HS-27A (cell line): ENCODE measurements at regions not wholly inside any gene's neighbourhood (a gene's known extent, or its start where the extent isn't known, plus 50 kb on each side); places are given as distances from the start of the nearest gene placed in this dataset.

Experiments used
- DNase-seq: peaks from one replicate; pipeline ENCODE4 v3.0.0-alpha.2; 2012; ENCODE audit warnings: low read depth, missing footprints

DNA sequence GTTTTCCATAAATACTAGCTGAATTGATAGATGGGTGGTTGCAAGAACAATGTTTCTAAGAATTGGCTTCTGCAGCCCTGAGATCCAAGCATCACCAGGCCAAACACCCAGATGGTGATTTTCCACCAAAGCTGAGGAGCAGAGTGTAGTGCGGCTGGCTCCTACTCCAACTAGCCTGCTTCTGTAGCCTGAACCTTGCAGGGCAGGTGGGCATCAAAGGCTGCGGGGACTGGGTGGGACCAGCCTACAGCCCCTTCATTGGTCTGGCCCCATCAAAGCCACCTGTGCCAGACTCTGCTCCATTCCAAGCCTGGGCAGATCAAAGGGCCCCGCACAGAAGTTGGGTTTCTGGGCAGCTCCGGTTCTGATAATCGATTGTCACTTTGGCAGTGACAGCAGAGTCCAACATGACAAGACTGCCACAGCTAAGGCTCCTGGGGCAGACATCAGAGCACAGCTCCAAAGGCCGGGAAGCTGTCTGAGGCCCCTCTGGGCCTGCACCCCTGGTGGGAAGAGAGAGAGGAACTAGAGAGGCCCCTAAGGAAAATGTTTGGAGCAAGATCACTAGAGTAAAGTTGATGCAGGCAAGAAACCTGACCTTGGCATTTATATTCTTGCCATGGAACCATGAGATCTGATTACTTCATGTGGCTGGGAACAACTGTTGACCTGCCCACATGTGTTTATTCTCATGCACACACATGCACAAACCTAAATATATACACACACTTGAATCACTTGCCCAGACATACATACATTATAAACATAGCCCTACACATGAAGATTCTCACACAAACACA lies 582.9 kb downstream of the INSC start:
- no peak for DNase-seq

DNA sequence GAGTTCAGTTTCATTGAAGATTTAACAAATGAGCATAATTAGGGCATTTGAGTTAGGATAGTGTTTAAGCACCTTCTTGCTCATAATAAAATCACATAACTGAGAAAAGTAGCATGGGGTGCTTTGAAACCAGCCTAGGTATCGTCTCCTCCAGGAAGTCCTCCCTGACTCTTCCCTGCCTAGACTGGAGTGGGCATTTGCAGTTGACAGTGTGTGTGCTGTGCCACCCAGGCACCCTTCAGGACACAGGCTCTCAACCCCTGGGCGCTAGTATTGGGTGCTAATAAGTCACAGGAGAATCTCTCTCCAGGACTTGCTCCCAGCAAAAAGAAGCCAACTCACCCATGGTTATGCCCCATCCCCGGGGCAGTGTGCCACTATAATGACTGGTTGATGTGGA lies 584.1 kb downstream of the INSC start:
- DNase-seq, result no peak

- no peak for DNase-seq
These were observed 585.3 kb downstream of the INSC start for GRCh38 chr11:15699978-15700377.

DNA sequence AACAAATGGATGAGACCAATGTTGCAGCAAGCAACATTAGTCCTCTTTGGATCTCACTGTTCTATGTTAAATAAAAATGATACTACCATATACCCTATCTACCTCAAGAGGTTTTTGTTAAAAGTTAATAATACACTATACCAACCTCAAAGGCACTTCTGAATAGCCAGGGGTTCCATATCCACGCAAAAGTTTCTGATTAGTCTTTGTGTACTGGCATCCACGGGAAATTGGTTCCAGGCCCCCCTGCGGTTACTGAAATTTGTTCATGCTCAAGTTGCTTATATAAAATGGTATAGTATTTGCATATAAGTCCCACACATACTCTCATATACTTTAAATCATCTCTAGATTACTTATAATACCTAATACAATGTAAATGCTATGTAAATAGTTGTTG lies 585.7 kb downstream of the INSC start:
- no peak for DNase-seq

GRCh38 chr11:15704064-15704463 lies 589.3 kb downstream of the INSC start:
- no peak for DNase-seq

GRCh38 chr11:15704556-15704955 lies 589.8 kb downstream of the INSC start:
- DNase-seq, result no peak

- DNase-seq, result no peak
These were observed 591.2 kb downstream of the INSC start for GRCh38 chr11:15705891-15706290.

DNA sequence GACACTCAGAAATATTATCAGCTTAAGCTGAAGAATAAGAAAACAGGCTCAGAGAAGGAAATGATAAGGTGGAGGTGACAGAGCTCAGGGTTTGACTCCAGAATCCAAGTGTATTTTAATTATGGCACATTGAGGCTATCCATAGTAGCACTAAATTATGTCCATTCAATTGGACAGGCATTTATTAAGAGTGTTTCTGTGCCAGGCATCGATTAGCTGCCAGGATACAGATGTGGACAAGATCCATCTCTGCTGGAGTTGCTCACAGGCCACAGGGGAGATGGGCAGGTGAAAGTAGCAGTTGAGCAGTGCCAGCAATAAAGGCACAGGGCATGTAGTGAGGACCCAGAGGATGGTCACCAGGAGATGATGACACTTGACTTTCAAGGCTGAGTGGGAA lies 592.5 kb downstream of the INSC start:
- DNase-seq, result no peak

DNA sequence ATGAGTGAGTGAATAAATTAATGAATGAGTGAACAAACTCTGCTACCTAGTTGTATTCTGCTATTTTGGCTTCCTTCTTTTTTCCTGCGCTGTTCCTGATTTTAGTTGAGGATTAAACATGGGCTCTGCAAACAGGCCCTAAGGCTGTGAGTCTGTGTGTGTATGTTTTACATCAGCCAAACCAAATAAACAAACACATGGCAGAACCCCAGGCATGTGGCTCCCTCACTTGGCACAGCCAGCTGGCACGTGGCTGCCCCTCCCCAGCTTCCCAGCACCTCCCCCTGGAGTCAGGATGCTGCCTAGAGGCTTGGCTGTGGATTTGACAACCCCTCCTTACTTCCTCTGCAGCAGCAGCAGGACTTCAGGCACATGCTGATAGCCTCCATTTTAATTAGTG lies 593.2 kb downstream of the INSC start:
- no peak for DNase-seq

DNA sequence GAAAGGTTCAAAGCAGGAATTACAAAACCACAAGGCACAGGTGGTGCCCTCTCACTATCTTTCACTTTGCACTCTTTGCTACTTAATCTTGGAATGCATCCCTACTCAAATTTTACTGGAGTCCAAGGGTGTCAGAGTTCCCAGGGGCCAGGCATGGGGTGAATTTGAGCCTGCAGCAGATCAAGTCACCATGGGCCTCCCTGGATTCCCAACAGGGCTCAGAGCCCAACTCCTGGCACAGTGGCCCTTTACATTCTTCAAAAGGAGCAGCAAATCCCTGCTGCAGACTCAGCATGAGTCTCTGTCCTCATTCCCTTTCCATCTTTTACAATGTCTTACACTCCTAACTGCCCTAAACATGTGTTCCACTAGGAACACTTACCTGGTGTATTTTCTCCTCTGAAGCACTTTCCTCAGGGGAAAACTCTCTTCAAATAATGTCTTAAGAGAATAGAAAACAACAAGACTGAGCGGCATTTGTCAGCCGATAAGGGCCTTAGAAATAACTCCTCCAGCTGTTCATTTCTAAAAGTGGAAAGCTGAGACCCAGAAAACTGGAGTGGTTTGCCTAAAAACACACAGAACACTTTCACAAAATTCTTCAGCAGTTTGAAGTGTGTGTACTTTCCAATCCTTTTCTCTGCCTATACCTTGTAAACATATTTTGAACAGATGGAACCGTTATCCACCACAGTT lies 596.0 kb downstream of the INSC start:
- DNase-seq, result no peak

DNA sequence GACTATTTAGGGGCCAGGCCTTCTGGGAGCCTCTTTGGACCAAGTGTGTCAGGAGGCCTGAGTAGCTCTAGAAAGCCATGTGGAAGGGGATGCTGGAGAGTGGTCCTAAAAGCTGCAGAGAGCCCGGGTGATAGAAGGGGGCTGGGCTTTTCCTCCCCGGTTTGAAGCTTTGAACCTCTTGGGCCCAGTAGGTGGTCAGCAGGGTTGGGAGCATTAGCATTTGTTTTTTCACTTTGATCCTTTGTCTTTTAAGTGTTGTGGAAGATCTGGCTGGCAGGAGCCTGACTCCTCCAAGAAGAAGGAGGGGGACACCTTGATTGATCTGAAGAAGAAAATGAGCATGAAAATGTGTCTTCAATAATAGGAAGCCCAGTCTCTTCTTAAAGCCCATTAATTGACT lies 596.6 kb downstream of the INSC start:
- no peak for DNase-seq

GRCh38 chr11:15714641-15715399 lies 600.1 kb downstream of the INSC start:
- no peak for DNase-seq

DNA sequence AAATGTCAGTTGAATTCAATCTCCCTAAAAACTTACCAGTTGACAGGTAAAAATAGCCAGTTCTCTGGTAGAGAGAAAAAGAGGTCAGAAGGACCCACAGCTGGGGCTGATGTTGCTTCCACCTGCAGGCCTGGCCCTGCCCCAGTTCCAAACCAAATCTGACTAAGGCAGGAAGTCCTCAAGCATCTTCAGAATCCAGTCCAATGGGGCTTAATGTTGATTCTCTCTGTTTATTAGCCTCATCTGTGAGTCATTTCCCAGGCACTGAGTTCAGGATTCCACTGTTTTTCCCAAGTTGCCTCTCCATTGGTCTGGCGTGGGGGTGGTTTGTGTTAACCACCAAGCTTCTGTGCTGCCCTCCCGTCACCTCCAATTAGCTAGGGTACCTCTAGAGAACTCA lies 601.8 kb downstream of the INSC start:
- DNase-seq, result no peak

DNA sequence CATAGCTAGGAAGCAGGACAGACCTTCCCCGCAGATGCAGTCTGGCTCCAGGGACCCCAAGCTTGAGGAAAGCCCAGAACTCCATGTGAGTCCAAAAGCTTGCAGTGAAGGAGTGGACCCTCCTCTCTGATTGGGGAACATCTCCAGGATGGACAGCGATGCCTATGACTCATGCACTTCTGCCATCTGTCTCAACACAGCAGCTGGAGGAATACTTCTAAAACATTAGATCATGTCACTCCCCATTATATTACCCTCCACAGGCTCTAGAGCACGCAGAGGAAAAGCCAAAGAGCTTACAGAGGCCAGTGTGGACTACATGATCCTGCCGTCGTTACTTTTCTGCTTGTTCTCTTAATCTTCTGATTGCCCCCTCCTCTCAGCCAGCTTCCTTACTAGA lies 605.7 kb downstream of the INSC start:
- no peak for DNase-seq

DNA sequence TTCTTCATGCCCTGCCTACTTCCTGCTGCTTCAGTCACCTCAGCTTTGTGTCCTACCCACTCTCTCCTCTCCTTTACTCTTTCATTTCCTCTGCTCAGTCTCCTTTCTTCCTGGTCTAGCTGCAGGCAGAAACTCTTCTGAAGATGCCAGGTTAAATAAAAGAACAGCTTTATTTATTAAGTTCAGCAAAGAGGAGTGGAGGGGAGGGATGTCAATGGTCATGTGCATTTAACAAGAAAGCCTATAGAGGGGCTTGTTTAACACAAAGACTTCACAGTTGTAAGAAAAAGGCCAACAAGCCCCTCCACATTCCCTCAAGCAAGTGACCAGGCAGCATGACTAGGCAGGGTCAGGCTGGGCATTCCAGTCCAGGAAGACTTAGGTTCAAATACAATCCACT lies 609.2 kb downstream of the INSC start:
- no peak for DNase-seq

DNA sequence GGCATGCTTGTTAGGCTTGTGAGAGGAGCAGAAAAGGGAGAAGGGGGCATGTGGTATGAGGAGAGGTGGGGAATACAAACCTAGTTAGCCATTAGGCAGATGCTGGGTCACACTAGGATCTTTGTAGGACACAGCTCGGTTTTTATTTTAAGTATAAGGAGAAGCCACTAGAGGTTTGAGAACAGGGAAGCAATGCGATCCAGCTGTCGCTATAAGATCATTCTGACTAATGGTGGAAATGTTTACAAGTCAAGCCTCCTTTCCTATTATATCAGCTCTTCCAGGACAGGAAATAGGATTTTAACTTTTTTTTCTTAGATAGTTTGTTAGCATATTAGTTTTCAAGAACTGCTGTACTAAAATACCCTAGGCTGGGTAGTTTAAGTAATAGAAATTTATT lies 609.9 kb downstream of the INSC start:
- no peak for DNase-seq

DNA sequence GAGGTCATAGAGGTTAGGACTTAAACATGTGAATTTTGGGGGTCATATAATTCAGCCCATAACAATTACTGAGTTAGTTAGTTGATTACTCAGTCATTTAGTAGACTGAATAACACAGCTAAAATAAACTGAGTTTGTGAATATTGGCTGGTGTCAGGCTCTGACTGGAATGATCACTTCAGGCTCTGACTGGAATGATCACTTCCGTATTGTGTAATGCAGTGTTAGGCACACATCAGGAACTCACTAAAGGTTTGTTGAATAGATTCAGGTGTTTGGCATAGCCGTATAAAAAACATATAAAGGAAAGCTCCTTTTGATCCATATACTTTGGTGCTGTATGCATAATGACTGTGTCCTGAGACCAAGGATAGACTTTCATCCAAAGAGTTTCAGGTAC lies 610.5 kb downstream of the INSC start:
- DNase-seq, result no peak

DNA sequence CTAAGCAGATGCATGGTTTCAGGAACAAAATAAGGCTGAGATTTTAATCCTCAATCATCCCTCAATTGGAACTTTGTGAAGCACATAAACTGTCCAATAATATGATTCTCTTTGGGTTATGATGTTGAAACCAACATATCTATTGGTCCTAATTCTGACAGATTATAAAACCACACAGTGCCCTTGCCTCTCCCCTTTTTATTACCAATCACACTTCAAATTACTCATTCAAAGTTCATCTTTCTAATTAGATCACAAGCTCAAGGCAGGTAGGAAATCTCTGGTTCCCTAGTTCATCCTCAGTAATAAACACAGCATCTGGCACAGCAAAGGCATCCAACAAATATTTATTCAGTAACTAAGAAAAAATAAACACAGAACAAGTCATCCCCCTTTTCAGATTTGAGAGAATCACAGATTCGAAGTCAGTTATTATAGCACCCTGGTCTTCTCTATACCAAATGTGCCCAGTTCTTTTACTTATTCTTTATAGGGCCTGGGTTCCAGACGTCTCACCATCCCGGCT lies 611.6 kb downstream of the INSC start:
- DNase-seq, result no peak

- no peak for DNase-seq
These were observed 612.3 kb downstream of the INSC start for GRCh38 chr11:15726893-15727519.

DNA sequence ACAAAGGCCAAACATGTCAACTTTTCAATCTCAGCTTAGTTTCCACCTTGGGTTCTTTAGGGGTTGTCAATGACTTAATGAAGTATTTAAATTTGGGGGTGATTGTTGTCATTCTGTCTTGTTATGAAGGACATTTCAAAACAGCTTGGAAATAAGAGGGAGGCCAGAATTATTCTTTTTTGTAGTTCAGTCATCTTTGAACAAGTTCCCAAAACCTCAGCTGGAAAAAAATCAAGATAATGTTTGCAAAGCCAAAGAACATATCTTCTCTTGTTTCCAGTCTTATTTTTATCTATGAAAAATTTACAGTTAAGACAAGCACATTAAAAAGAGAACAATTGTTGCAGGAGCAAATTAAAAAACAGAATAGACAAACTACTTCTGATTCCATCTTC lies 612.8 kb downstream of the INSC start:
- DNase-seq, result no peak

DNA sequence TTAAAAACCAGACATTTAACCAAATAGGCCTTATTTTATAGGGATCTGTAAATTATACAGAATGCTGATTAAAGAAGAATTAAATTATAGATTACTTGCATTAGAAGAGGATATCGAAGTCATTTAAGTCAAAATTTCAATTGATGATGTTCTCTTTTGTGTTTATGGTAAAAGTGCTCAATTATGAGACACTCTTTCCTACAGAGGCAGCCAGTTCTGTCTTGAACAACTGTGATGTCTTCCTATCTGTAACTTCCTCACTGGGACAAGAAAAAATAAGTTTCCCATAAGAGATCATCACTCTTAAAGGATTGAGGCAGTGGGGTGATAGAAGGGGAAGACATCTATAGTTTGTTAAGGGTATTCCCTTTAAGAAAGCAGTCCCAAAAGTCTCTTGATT lies 613.5 kb downstream of the INSC start:
- no peak for DNase-seq

DNA sequence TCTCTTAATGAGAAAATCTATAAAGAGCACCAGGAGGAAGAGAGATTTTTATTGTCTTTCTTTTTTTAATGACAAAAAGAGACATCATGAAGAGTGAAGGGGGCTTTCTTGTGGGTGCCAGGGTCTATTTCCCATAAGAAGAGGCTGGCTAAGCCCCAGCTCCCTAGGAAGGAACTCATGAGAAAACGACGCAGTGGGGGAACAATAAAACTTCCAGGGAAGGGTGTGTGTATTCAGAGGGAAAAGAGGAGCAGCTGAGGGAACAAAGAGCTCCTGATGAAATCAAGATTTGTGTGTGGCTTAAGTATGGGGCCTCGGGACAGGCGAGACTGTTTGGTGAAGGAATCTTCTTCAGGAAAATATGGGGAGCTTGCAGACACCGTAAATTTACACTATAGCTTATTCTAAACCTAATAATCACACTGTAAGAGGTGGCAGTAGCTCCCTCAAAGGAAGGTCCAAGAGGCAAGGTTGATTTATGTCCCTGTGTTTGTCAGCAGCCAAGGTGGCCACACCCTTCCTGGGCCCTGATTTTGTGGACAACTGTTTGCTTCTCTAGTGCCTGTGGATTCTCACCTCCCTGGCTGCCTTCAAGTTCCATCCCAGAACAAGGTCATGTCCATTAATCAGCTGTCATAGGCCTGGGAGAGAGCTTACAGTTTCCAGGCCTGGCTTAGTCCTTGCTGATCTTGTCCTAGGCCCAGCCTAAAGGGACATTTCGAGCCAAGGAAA lies 615.7 kb downstream of the INSC start:
- DNase-seq, result no peak
